ENCODE measurements at regions not wholly inside any gene's neighbourhood (a gene's known extent, or its start where the extent isn't known, plus 50 kb on each side); places are given as distances from the start of the nearest gene placed in this dataset.

DNA sequence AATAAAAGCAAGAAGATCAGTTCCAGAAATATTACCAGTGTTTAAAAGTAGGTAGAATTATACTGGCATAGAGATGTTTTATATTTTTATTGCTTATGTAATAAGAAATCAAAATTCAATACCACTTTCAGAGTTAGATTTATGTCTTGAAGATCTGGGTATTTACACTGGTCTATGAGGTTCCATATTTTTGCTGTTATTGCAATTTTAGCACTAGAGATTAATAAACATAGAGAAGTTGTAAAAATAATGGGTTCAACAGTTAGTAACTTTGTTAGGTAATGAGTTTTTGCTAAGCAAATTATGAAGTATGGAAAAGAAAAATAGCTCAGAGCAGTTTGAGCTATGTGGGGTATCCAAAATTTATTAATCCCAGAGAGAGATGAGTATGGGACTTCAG, 188.1 kb downstream of the SYT10 start:
- TF ChIP-seq, protein P1, sequence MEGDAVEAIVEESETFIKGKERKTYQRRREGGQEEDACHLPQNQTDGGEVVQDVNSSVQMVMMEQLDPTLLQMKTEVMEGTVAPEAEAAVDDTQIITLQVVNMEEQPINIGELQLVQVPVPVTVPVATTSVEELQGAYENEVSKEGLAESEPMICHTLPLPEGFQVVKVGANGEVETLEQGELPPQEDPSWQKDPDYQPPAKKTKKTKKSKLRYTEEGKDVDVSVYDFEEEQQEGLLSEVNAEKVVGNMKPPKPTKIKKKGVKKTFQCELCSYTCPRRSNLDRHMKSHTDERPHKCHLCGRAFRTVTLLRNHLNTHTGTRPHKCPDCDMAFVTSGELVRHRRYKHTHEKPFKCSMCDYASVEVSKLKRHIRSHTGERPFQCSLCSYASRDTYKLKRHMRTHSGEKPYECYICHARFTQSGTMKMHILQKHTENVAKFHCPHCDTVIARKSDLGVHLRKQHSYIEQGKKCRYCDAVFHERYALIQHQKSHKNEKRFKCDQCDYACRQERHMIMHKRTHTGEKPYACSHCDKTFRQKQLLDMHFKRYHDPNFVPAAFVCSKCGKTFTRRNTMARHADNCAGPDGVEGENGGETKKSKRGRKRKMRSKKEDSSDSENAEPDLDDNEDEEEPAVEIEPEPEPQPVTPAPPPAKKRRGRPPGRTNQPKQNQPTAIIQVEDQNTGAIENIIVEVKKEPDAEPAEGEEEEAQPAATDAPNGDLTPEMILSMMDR (IDR thresholded peaks at IDR 0.05; ENCODE audit: insufficient read depth in 1 of 2, low read depth in 1 of 2, low read length in 1 of 2, severe bottlenecking in 1 of 2, unreplicated experiment in 1 of 2) = no peak
- intact Hi-C loops (cut with micrococcal nuclease; ENCODE audit: unreplicated experiment) = loop anchor here (10.0 kb wide), 1 partner anchor 267 kb away; no protein-coding TSS in a partner anchor
- POLR2A ChIA-PET = no interaction called here

DNA sequence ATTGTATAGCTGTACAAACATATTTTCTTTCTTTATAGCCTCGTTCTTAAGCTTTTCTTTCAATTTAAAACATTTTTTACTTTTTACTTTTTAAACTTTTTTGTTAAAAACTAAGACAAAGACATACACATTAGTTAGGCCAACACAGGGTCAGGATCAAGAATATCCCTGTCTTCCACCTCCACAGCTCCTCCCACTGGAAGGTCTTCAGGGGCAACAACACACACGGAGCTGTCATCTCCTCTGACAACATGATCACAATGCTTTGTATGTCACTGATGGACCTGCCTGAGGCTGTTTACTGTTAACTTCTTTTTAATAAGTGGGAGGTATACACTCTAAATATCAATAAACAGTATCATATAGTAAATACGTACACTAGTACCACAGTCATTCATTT, 191.3 kb downstream of the SYT10 start:
- H3K27me3 Mint-ChIP-seq (ENCODE audit: insufficient read depth, unreplicated experiment) = no peaks in the 10 kb centered on the region
- Histone ChIP-seq H3K4me3 (ENCODE audit: low read depth, low read length) (no peak overlapping the region), H3K4me1 (peaks cover 18% of the 10 kb centered on the region), H3K9me3 (no peaks in the 10 kb centered on the region), H3K36me3 (ENCODE audit: control insufficient read depth, insufficient read depth, low read length) (no peaks in the 10 kb centered on the region), H3K27me3 (replicated peaks; ENCODE audit: control insufficient read depth, insufficient read depth, low read length) (no peaks in the 10 kb centered on the region)
- H3K27ac Mint-ChIP-seq (ENCODE audit: unreplicated experiment) = no peak overlapping the region
- H3K4me1 Mint-ChIP-seq (ENCODE audit: low read depth, unreplicated experiment) = peaks cover 11% of the 10 kb centered on the region
- intact Hi-C loops (cut with micrococcal nuclease; ENCODE audit: unreplicated experiment) = loop anchor here (5.0 kb wide), 1 partner anchor 301 kb away; no protein-coding TSS in a partner anchor
- ChIA-PET POLR2A (interaction anchor here (0.5 to 0.6 kb wide), 2 partner anchors 27 to 75 kb away, joined by 3 read pairs; no protein-coding TSS in a partner anchor), CTCF (no interaction called here)
- DNase-seq = no peak
- TF ChIP-seq, protein P1 (IDR thresholded peaks at IDR 0.05; ENCODE audit: insufficient read depth in 1 of 2, low read depth in 1 of 2, low read length in 1 of 2, severe bottlenecking in 1 of 2, unreplicated experiment in 1 of 2) = no peak
- no peaks in the 10 kb centered on the region for H3K9me3 Mint-ChIP-seq (ENCODE audit: unreplicated experiment)
- BruUV-seq (replicated peaks) = no TSS peak
- no peak overlapping the region for H3K4me3 Mint-ChIP-seq (ENCODE audit: unreplicated experiment)
- H3K36me3 Mint-ChIP-seq (ENCODE audit: insufficient read depth, unreplicated experiment) = no peaks in the 10 kb centered on the region

More for the DNA sequence above, 188.1 kb downstream of the SYT10 start:
- no peak overlapping the region for H3K4me3 ChIP-seq (ENCODE audit: low read depth, low read length)
- peaks cover 41% of the 10 kb centered on the region for H3K4me1 ChIP-seq
- H3K9me3 ChIP-seq = peaks cover 5% of the 10 kb centered on the region; the same call in 1 of the 2 replicates
- H3K36me3 Mint-ChIP-seq (ENCODE audit: insufficient read depth, unreplicated experiment) = no peaks in the 10 kb centered on the region
- no peaks in the 10 kb centered on the region for H3K36me3 ChIP-seq (ENCODE audit: control insufficient read depth, insufficient read depth, low read length)
- no peaks in the 10 kb centered on the region for H3K9me3 Mint-ChIP-seq (ENCODE audit: unreplicated experiment)
- CTCF ChIA-PET = interaction anchor here (0.7 kb wide), 1 partner anchor 871 kb away, joined by 3 read pairs; no protein-coding TSS in a partner anchor
- no peaks in the 10 kb centered on the region for H3K27me3 Mint-ChIP-seq (ENCODE audit: insufficient read depth, unreplicated experiment)
- no TSS peak for BruUV-seq (replicated peaks)
- H3K27ac Mint-ChIP-seq (ENCODE audit: unreplicated experiment) = no peak overlapping the region
- H3K4me3 Mint-ChIP-seq (ENCODE audit: unreplicated experiment) = no peak overlapping the region
- no peaks in the 10 kb centered on the region for H3K27me3 ChIP-seq (replicated peaks; ENCODE audit: control insufficient read depth, insufficient read depth, low read length)
- no peak for DNase-seq
- H3K4me1 Mint-ChIP-seq (ENCODE audit: low read depth, unreplicated experiment) = peaks cover 23% of the 10 kb centered on the region

DNA sequence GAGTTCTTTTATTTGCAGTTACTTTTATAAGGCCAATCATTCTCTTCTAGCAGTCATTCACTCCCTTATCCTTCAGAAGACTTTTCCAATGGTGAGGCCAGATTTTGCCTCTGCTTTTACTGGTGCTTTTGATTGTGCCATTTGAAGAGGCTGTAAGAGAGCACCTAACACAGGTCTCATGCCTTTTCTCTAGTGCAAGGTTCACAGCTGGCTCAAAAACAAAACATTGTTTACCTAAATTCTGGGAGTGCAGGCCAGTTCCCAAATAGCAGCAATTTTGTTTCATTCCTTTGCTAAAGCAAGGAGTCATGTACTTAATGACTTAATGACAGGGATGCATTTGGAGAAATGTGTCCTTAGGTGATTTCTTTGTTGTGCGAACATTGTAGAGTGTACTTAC, 192.0 kb downstream of the SYT10 start:
- intact Hi-C loops (cut with micrococcal nuclease; ENCODE audit: unreplicated experiment) = loop anchor here (1.0 to 5.0 kb wide), 2 partner anchors 20 to 300 kb away; no protein-coding TSS in a partner anchor
- no peak overlapping the region for H3K4me3 ChIP-seq (ENCODE audit: low read depth, low read length)
- peaks cover 18% of the 10 kb centered on the region for H3K4me1 ChIP-seq
- no peak overlapping the region for H3K27ac Mint-ChIP-seq (ENCODE audit: unreplicated experiment)
- H3K9me3 Mint-ChIP-seq (ENCODE audit: unreplicated experiment) = no peaks in the 10 kb centered on the region
- no peak overlapping the region for H3K4me3 Mint-ChIP-seq (ENCODE audit: unreplicated experiment)
- peak in 1 of 2 experiments; percentile 15 for DNase-seq
- no peaks in the 10 kb centered on the region for H3K27me3 ChIP-seq (replicated peaks; ENCODE audit: control insufficient read depth, insufficient read depth, low read length)
- no TSS peak for BruUV-seq (replicated peaks)
- POLR2A ChIA-PET = no interaction called here
- no peaks in the 10 kb centered on the region for H3K9me3 ChIP-seq
- H3K36me3 Mint-ChIP-seq (ENCODE audit: insufficient read depth, unreplicated experiment) = no peaks in the 10 kb centered on the region
- TF ChIP-seq, protein P1 (IDR thresholded peaks at IDR 0.05; ENCODE audit: insufficient read depth in 1 of 2, low read depth in 1 of 2, low read length in 1 of 2, severe bottlenecking in 1 of 2, unreplicated experiment in 1 of 2) = no peak
- H3K36me3 ChIP-seq (ENCODE audit: control insufficient read depth, insufficient read depth, low read length) = no peaks in the 10 kb centered on the region
- no peaks in the 10 kb centered on the region for H3K27me3 Mint-ChIP-seq (ENCODE audit: insufficient read depth, unreplicated experiment)
- CTCF ChIA-PET = no interaction called here
- H3K4me1 Mint-ChIP-seq (ENCODE audit: low read depth, unreplicated experiment) = peaks cover 11% of the 10 kb centered on the region
